ENCODE measurements at regions not wholly inside any gene's neighbourhood (a gene's known extent, or its start where the extent isn't known, plus 50 kb on each side); places are given as distances from the start of the nearest gene placed in this dataset.

DNA sequence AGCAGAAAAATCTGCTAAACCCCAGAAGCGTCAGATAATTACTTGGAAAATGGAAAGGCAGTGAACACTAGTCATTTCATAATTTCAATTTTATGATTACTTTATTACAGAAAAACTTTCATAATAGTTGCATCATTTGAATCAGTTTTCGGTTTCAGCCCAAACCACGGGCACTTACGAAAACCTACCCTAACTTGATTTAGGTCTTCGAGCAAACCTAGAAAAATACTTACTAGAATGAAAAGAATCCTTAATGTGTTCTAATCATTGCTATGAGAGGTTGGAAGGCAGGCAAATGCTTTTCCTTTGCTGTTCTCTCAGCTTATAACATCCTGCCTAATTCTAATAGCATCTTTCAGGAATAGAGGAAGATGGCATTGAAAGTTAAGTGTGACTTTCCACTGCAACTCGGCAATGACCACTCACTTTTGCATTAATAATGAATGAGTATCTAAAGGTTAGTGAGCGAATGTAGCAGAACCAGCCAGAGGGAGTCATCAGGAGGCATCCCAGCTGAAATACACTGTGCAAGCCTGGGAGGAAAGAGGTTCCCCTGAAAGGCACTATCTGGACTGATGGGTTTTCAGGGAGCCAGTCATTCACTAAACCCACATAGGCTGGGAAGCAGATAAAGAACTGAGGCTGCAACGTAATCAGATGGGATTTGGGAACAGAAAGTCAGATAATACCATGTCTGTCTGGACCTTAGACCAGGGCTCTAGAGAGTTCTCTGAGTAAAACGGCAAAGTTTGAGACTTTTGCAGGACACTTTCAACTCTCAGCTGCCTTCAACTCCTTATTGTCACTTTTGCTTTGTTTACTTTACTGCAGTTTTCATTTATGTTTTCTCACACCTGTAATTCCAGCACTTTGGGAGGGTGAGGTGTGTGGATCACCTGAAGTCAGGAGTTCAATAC lies 520.8 kb downstream of the RNF144A start:
- Histone ChIP-seq H3K9ac (ENCODE audit: insufficient read depth in 1 of 2, low read depth in 2 of 2, low read length in 2 of 2) (no peak overlapping the region), H3K9me3 (replicated peaks; ENCODE audit: control insufficient read depth, insufficient read depth, low read depth, low read length) (no peaks in the 10 kb centered on the region), H3K4me3 (no peak overlapping the region), H3K9me1 (ENCODE audit: control insufficient read depth, insufficient read depth, low read length) (no peaks in the 10 kb centered on the region), H3K36me3 (ENCODE audit: control insufficient read depth, insufficient read depth, low read length) (no peaks in the 10 kb centered on the region), H3K4me1 (replicated peaks in 1 of 2; ENCODE audit: control insufficient read depth in 2 of 2, insufficient read depth in 2 of 2, low read length in 2 of 2) (no peaks in the 10 kb centered on the region), H3K27me3 (ENCODE audit: control insufficient read depth in 2 of 2, insufficient read depth in 2 of 2, low read length in 2 of 2) (no peaks in the 10 kb centered on the region), H4K20me1 (replicated peaks; ENCODE audit: control insufficient read depth, insufficient read depth, low read length) (no peaks in the 10 kb centered on the region), H2AFZ (ENCODE audit: low read depth, low read length) (no peak overlapping the region), H3K27ac (ENCODE audit: extremely low read depth, low read depth, low read length) (no peak overlapping the region), H3K4me2 (ENCODE audit: insufficient read depth, low read length) (no peak overlapping the region), H3K79me2 (ENCODE audit: control insufficient read depth, insufficient read depth, low read length) (no peaks in the 10 kb centered on the region)
- WGBS (ENCODE audit: insufficient coverage, low coverage, missing lambda C conversion rate): 0% methylated on average over 9 of the region's 9 CpGs
- FAIRE-seq (no peak), DNase-seq (ENCODE audit: extremely low read depth in 1 of 4, low spot score in 3 of 4) (no peak), ATAC-seq (no peak)
- BruUV-seq (replicated peaks): no TSS peak
- in situ Hi-C loops (cut with MboI) (no loop called here), intact Hi-C loops (cut with micrococcal nuclease) (no loop called here)
- ChIA-PET CTCF (ENCODE audit: low intra/inter-chr PET ratio) (no interaction called here), POLR2A (interaction anchor here (0.6 kb wide), 1 partner anchor 15 kb away, joined by 3 read pairs; no protein-coding TSS in a partner anchor)
- no peak for TF ChIP-seq ZNF696 (CRISPR knock-in tag; conservative IDR thresholded peaks at IDR 0.05)
- TF ChIP-seq IRF1 (CRISPR knock-in tag; IDR thresholded peaks at IDR 0.05; ENCODE audit: borderline replicate concordance): no peak
- TF ChIP-seq, protein P1, sequence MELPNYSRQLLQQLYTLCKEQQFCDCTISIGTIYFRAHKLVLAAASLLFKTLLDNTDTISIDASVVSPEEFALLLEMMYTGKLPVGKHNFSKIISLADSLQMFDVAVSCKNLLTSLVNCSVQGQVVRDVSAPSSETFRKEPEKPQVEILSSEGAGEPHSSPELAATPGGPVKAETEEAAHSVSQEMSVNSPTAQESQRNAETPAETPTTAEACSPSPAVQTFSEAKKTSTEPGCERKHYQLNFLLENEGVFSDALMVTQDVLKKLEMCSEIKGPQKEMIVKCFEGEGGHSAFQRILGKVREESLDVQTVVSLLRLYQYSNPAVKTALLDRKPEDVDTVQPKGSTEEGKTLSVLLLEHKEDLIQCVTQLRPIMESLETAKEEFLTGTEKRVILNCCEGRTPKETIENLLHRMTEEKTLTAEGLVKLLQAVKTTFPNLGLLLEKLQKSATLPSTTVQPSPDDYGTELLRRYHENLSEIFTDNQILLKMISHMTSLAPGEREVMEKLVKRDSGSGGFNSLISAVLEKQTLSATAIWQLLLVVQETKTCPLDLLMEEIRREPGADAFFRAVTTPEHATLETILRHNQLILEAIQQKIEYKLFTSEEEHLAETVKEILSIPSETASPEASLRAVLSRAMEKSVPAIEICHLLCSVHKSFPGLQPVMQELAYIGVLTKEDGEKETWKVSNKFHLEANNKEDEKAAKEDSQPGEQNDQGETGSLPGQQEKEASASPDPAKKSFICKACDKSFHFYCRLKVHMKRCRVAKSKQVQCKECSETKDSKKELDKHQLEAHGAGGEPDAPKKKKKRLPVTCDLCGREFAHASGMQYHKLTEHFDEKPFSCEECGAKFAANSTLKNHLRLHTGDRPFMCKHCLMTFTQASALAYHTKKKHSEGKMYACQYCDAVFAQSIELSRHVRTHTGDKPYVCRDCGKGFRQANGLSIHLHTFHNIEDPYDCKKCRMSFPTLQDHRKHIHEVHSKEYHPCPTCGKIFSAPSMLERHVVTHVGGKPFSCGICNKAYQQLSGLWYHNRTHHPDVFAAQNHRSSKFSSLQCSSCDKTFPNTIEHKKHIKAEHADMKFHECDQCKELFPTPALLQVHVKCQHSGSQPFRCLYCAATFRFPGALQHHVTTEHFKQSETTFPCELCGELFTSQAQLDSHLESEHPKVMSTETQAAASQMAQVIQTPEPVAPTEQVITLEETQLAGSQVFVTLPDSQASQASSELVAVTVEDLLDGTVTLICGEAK (IDR thresholded peaks at IDR 0.05): no peak
- TF ChIP-seq, protein P1 (CRISPR knock-in tag; IDR thresholded peaks at IDR 0.05): no peak
- TF ChIP-seq TAF7 (tag; IDR thresholded peaks at IDR 0.05): no peak
- TF ChIP-seq NCOR1 (IDR thresholded peaks at IDR 0.05): no peak
- TF ChIP-seq ELK1 (CRISPR knock-in tag; IDR thresholded peaks at IDR 0.05): no peak
- TF ChIP-seq CGGBP1 (CRISPR knock-in tag; IDR thresholded peaks at IDR 0.05): no peak
- TF ChIP-seq, protein P2, sequence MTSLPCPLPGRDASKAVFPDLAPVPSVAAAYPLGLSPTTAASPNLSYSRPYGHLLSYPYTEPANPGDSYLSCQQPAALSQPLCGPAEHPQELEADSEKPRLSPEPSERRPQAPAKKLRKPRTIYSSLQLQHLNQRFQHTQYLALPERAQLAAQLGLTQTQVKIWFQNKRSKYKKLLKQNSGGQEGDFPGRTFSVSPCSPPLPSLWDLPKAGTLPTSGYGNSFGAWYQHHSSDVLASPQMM (CRISPR knock-in tag; IDR thresholded peaks at IDR 0.05): no peak
- TF ChIP-seq ELF1 (tag; IDR thresholded peaks at IDR 0.05): no peak

Measured in K562 (cell line).